ENCODE measurements at regions not wholly inside any gene's neighbourhood (a gene's known extent, or its start where the extent isn't known, plus 50 kb on each side); places are given as distances from the start of the nearest gene placed in this dataset.

- Histone ChIP-seq H3K4me1 (ENCODE audit: control insufficient read depth, insufficient read depth, low read length) (peaks cover 17% of the 10 kb centered on the region), H3K4me3 (ENCODE audit: low read depth, low read length) (no peak overlapping the region), H3K9me3 (ENCODE audit: control insufficient read depth, insufficient read depth, low read depth, low read length) (no peaks in the 10 kb centered on the region), H3K36me3 (ENCODE audit: control insufficient read depth in 2 of 2, insufficient read depth in 1 of 2, low read length in 2 of 2) (no peaks in the 10 kb centered on the region), H3K27ac (ENCODE audit: extremely low read depth, low read depth, low read length) (no peak overlapping the region)
- POLR2A ChIA-PET: no interaction called here
- TF ChIP-seq ZNF426 (tag by site-specific recombination; IDR thresholded peaks at IDR 0.05) (no peak), ZFHX2 (tag by site-specific recombination; conservative IDR thresholded peaks at IDR 0.05) (peak; percentile 33), ZFP69B (tag by site-specific recombination; IDR thresholded peaks at IDR 0.05) (no peak), EGR2 (tag by site-specific recombination; IDR thresholded peaks at IDR 0.05; ENCODE audit: low read depth) (peak; percentile 33; the same call in 1 of the 2 replicates), ZNF16 (tag by site-specific recombination; IDR thresholded peaks at IDR 0.05; ENCODE audit: low read depth) (no peak), PRDM10 (tag by site-specific recombination; IDR thresholded peaks at IDR 0.05) (no peak)
- CTCF ChIA-PET: no interaction called here
Measured at GRCh38 chr1:222893255-222893654, 78.4 kb downstream of the DISP1 start.

GRCh38 chr1:222894331-222894730, 79.5 kb downstream of the DISP1 start:
- Histone ChIP-seq H3K27ac (ENCODE audit: extremely low read depth, low read depth, low read length) (no peak overlapping the region), H3K4me1 (ENCODE audit: control insufficient read depth, insufficient read depth, low read length) (peaks cover 11% of the 10 kb centered on the region), H3K36me3 (ENCODE audit: control insufficient read depth in 2 of 2, insufficient read depth in 1 of 2, low read length in 2 of 2) (no peaks in the 10 kb centered on the region), H3K4me3 (ENCODE audit: low read depth, low read length) (no peak overlapping the region), H3K9me3 (ENCODE audit: control insufficient read depth, insufficient read depth, low read depth, low read length) (no peaks in the 10 kb centered on the region)
- TF ChIP-seq SP7 (tag by site-specific recombination; IDR thresholded peaks at IDR 0.05) (no peak), ZNF645 (tag by site-specific recombination; IDR thresholded peaks at IDR 0.05) (no peak), ZNF561 (tag by site-specific recombination; IDR thresholded peaks at IDR 0.05; ENCODE audit: borderline replicate concordance) (no peak), ZNF530 (tag by site-specific recombination; IDR thresholded peaks at IDR 0.05; ENCODE audit: low read depth) (no peak), AEBP2 (tag by site-specific recombination; IDR thresholded peaks at IDR 0.05; ENCODE audit: borderline replicate concordance) (no peak), ZBTB10 (tag by site-specific recombination; IDR thresholded peaks at IDR 0.05) (no peak), REPIN1 (tag by site-specific recombination; IDR thresholded peaks at IDR 0.05; ENCODE audit: low read depth) (no peak), GLIS1 (tag by site-specific recombination; IDR thresholded peaks at IDR 0.05) (no peak), ZNF610 (tag by site-specific recombination; IDR thresholded peaks at IDR 0.05; ENCODE audit: borderline replicate concordance) (no peak), ZNF16 (tag by site-specific recombination; IDR thresholded peaks at IDR 0.05; ENCODE audit: low read depth) (no peak), REST (tag by site-specific recombination; IDR thresholded peaks at IDR 0.05) (no peak), ZNF670 (tag by site-specific recombination; IDR thresholded peaks at IDR 0.05; ENCODE audit: low read depth) (no peak), KLF10 (tag by site-specific recombination; IDR thresholded peaks at IDR 0.05) (no peak), SP2 (tag by site-specific recombination; IDR thresholded peaks at IDR 0.05) (no peak)
- POLR2A ChIA-PET: no interaction called here
- CTCF ChIA-PET: no interaction called here
